ENCODE measurements at regions not wholly inside any gene's neighbourhood (a gene's known extent, or its start where the extent isn't known, plus 50 kb on each side); places are given as distances from the start of the nearest gene placed in this dataset.

- no peaks in the 10 kb centered on the region for H3F3A ChIP-seq (ENCODE audit: low read depth)
- H3K36me3 ChIP-seq (ENCODE audit: insufficient read depth, low read length) = no peaks in the 10 kb centered on the region
- no peaks in the 10 kb centered on the region for H3K9me3 ChIP-seq (ENCODE audit: insufficient read depth, low read depth, low read length)
- H2AFZ ChIP-seq (ENCODE audit: low read length) = no peak overlapping the region
- no peaks in the 10 kb centered on the region for H3K79me2 ChIP-seq (ENCODE audit: insufficient read depth, low read length)
- TF ChIP-seq, protein P1, sequence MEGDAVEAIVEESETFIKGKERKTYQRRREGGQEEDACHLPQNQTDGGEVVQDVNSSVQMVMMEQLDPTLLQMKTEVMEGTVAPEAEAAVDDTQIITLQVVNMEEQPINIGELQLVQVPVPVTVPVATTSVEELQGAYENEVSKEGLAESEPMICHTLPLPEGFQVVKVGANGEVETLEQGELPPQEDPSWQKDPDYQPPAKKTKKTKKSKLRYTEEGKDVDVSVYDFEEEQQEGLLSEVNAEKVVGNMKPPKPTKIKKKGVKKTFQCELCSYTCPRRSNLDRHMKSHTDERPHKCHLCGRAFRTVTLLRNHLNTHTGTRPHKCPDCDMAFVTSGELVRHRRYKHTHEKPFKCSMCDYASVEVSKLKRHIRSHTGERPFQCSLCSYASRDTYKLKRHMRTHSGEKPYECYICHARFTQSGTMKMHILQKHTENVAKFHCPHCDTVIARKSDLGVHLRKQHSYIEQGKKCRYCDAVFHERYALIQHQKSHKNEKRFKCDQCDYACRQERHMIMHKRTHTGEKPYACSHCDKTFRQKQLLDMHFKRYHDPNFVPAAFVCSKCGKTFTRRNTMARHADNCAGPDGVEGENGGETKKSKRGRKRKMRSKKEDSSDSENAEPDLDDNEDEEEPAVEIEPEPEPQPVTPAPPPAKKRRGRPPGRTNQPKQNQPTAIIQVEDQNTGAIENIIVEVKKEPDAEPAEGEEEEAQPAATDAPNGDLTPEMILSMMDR (conservative IDR thresholded peaks at IDR 0.05; ENCODE audit: low read length) = no peak
- no peak for TF ChIP-seq EZH2phosphoT487 (IDR thresholded peaks at IDR 0.05; ENCODE audit: borderline replicate concordance)
- H3K9ac ChIP-seq (ENCODE audit: low read depth, low read length, poor library complexity, severe bottlenecking) = no peak overlapping the region
- no peaks in the 10 kb centered on the region for H3K4me1 ChIP-seq (ENCODE audit: insufficient read depth, low read length, poor library complexity, severe bottlenecking)
- no peaks in the 10 kb centered on the region for H3K27me3 ChIP-seq (ENCODE audit: insufficient read depth, low read length, poor library complexity, severe bottlenecking)
- H3K4me3 ChIP-seq (ENCODE audit: low read length, poor library complexity, severe bottlenecking) = no peak overlapping the region
- H3K9me2 ChIP-seq (replicated peaks; ENCODE audit: low read depth, low read length) = 0 out of 2 replicates have a peak, but pooled peaks cover 5% of the 10 kb centered on the region
- no peak overlapping the region for H3K4me2 ChIP-seq (ENCODE audit: low read depth, low read length, poor library complexity, severe bottlenecking)
- no peaks in the 10 kb centered on the region for H4K20me1 ChIP-seq (ENCODE audit: insufficient read depth, low read length, poor library complexity, severe bottlenecking)
These were observed 196.0 kb upstream of the CPHXL start for GRCh38 chr16:75922250-75922649.

DNA sequence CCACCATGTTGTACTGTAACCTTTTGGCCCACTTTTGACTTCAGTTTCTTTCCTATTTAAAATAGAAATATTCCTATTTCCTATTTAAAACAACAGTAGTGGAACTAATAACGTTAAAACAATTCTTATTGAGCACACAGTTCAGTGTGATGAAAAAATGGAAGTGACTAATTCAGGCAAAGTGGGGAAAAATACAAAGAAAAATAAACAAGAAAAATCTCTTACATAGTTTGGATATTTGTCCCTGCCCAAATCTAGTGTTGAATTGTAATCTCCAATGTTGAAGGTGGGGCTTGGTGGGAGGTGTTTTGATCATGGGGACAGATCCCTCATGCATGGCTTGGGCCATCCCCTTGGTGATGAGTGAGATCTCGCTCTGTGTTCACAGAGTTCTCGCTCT lies 198.1 kb upstream of the CPHXL start:
- no peak overlapping the region for H2AFZ ChIP-seq (ENCODE audit: low read length)
- H3K27me3 ChIP-seq (ENCODE audit: insufficient read depth, low read length, poor library complexity, severe bottlenecking) = no peaks in the 10 kb centered on the region
- 0 out of 2 replicates have a peak, but pooled peaks cover 5% of the 10 kb centered on the region for H3K9me2 ChIP-seq (replicated peaks; ENCODE audit: low read depth, low read length)
- no peak overlapping the region for H3K4me3 ChIP-seq (ENCODE audit: low read length, poor library complexity, severe bottlenecking)
- H3K4me1 ChIP-seq (ENCODE audit: insufficient read depth, low read length, poor library complexity, severe bottlenecking) = no peaks in the 10 kb centered on the region
- H3F3A ChIP-seq (ENCODE audit: low read depth) = no peaks in the 10 kb centered on the region
- no peak overlapping the region for H3K9ac ChIP-seq (ENCODE audit: low read depth, low read length, poor library complexity, severe bottlenecking)
- no peak for TF ChIP-seq EZH2phosphoT487 (IDR thresholded peaks at IDR 0.05; ENCODE audit: borderline replicate concordance)
- TF ChIP-seq, protein P1 (conservative IDR thresholded peaks at IDR 0.05; ENCODE audit: low read length) = no peak
- no peaks in the 10 kb centered on the region for H3K9me3 ChIP-seq (ENCODE audit: insufficient read depth, low read depth, low read length)
- H4K20me1 ChIP-seq (ENCODE audit: insufficient read depth, low read length, poor library complexity, severe bottlenecking) = no peaks in the 10 kb centered on the region
- H3K4me2 ChIP-seq (ENCODE audit: low read depth, low read length, poor library complexity, severe bottlenecking) = no peak overlapping the region
- H3K36me3 ChIP-seq (ENCODE audit: insufficient read depth, low read length) = no peaks in the 10 kb centered on the region
- H3K79me2 ChIP-seq (ENCODE audit: insufficient read depth, low read length) = no peaks in the 10 kb centered on the region

DNA sequence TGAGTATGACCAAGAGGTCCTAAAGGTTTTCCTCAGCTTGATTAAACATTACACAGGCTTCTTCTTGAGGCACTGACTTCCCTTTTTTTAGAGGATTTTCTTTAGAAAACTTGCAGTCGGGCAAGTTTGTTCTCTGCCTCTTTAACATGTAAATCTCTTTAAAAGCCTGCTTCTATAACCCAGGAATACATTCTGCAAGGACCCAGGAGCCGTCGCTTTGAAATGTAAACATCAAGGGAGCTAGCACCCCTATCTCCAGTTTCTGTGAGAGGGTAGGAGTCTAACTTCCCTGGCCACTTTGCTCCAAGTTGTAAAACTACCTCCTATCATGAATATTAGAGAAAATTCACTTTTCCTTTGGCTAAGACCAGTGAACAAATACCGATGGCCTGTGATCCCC lies 201.5 kb upstream of the CPHXL start:
- no peak for TF ChIP-seq EZH2phosphoT487 (IDR thresholded peaks at IDR 0.05; ENCODE audit: borderline replicate concordance)
- TF ChIP-seq, protein P1 (conservative IDR thresholded peaks at IDR 0.05; ENCODE audit: low read length) = no peak
- Histone ChIP-seq H3K4me1 (ENCODE audit: insufficient read depth, low read length, poor library complexity, severe bottlenecking) (no peaks in the 10 kb centered on the region), H3K9ac (ENCODE audit: low read depth, low read length, poor library complexity, severe bottlenecking) (no peak overlapping the region), H3K4me3 (ENCODE audit: low read length, poor library complexity, severe bottlenecking) (no peak overlapping the region), H4K20me1 (ENCODE audit: insufficient read depth, low read length, poor library complexity, severe bottlenecking) (no peaks in the 10 kb centered on the region), H2AFZ (ENCODE audit: low read length) (no peak overlapping the region), H3F3A (ENCODE audit: low read depth) (no peaks in the 10 kb centered on the region), H3K4me2 (ENCODE audit: low read depth, low read length, poor library complexity, severe bottlenecking) (no peak overlapping the region), H3K9me2 (replicated peaks; ENCODE audit: low read depth, low read length) (0 out of 2 replicates have a peak, but pooled peaks cover 5% of the 10 kb centered on the region), H3K27me3 (ENCODE audit: insufficient read depth, low read length, poor library complexity, severe bottlenecking) (no peaks in the 10 kb centered on the region), H3K9me3 (ENCODE audit: insufficient read depth, low read depth, low read length) (no peaks in the 10 kb centered on the region), H3K79me2 (ENCODE audit: insufficient read depth, low read length) (no peaks in the 10 kb centered on the region), H3K36me3 (ENCODE audit: insufficient read depth, low read length) (no peaks in the 10 kb centered on the region)

Measured in Loucy (cell line).